Activated CD4-positive, alpha-beta T cell treated with anti-CD3 and anti-CD28 coated beads for 24 hours (primary cell): ENCODE measurements at regions not wholly inside any gene's neighbourhood (a gene's known extent, or its start where the extent isn't known, plus 50 kb on each side); places are given as distances from the start of the nearest gene placed in this dataset.

ENCODE experiments used
- DNase-seq, 2 donors: peaks; one replicate each; pipeline ENCODE4 v3.0.0-alpha.2; 2020; ENCODE audit warnings: low read depth in 2 of 2

GRCh38 chr5:141778206-141778605 lies 96.2 kb upstream of the ARAP3 start:
- DNase-seq, result no peak

DNA sequence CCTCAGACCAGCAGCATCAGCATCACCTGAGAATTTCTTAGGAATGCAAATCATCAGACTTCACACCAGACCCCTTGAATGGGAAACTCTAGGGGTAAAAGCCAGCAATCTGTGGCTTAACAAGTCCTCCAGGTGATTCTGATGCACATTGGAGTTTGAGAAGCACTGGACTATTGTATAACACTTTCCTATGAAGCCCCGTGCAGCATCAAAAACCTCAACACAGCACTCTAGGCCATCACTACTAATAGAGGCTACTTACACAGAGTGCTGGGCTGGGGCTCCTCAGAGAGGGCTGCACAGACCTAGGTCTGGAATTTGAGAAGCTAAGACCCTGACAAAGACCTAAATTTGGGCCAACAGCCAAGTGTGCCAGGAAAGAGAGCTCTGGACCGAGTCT lies 95.7 kb upstream of the ARAP3 start:
- DNase-seq, result no peak

- no peak for DNase-seq
Observed at GRCh38 chr5:141777130-141777529, 95.1 kb upstream of the ARAP3 start.

- no peak for DNase-seq
Observed at GRCh38 chr5:141773779-141774562, 91.9 kb upstream of the ARAP3 start.

- no peak for DNase-seq
Observed at GRCh38 chr5:141772281-141772680, 90.3 kb upstream of the ARAP3 start.

GRCh38 chr5:141771562-141771961 lies 89.5 kb upstream of the ARAP3 start:
- no peak for DNase-seq

- DNase-seq, result no peak
Observed at GRCh38 chr5:141771031-141771430, 89.0 kb upstream of the ARAP3 start.

DNA sequence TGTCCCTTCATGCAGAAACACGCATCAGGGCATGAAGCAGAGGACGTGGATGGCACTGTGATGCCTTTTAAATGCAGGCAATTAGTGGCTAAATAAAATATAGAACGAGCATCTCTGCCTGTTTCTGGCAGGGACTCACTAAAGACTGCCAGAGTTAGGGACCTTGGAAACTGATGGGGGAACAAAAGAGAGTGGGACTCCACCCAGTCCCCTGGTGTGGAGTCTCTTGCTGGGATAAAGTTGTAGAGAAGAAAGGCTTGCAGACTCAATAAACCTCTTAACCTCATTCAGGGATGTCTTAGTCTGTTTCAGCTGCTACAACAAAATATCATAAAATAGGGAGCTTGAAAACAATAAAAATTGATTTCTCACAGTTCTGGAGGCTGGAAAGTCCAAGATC lies 87.6 kb upstream of the ARAP3 start:
- no peak for DNase-seq

- DNase-seq, result no peak
Observed at GRCh38 chr5:141767671-141768070, 85.6 kb upstream of the ARAP3 start.

- DNase-seq, result no peak
Observed at GRCh38 chr5:141765896-141766551, 84.0 kb upstream of the ARAP3 start.

DNA sequence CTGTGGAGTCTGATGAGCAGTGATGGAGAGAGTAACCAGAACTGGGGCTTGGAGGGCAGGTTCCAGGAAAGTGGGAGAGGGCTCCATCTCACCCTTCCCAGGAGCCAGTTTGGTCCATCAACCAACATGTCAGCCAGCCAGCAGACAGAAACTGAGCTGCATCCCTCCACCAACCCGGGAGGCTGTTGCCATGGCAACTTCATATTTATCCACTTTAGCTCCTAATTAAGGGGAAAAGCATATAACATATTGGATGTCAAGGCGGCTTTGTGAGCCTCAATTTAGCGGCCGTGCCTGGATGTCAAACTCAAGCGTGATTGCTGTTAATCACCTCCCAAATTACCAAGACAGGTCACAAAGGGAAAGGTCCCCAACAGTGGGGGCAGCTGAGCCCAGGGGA lies 81.5 kb upstream of the ARAP3 start:
- no peak for DNase-seq

GRCh38 chr5:141762790-141763368 lies 80.8 kb upstream of the ARAP3 start:
- no peak for DNase-seq

DNA sequence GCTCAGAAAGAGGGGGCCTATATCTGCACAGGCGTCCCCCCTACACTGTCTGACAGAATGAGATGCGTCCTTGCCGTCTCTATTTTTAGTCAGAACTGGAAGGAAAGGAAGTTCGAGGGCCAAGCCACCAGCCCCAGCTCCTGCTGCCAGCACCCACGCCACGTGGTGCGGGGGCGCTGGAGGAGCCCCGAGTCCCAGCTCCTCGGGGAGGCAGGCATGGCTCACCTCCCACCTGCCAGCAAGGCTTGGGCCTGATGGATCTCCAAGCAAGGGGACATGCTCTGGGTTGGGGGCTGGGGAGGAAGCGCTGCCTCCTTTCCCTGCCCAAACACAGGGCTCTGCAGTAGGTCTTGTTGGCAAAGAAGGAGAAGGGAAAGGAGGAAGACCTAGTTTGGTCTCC lies 80.3 kb upstream of the ARAP3 start:
- no peak for DNase-seq

DNA sequence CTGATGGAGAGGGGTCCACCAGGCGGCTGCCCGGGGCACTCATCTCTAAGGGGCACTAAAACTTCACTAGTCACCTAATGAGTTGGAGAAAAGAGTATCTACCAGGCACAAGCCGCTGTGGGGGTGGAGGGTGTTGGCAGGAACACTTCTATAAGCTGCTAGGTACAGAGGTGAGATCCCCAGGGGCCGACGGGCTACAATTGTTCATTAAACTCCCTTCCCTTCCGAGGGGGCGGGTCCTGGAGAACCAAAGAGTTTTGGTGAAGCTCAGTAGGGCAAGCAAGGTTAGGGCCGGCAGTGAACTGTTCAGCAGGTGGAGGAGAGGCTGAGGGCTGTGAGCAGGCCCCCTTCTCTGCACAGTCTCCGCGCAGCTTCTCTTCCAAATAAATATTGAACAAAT lies 78.7 kb upstream of the ARAP3 start:
- no peak for DNase-seq

- DNase-seq, result no peak
Observed at GRCh38 chr5:141760193-141760592, 78.2 kb upstream of the ARAP3 start.

GRCh38 chr5:141758310-141758998 lies 76.4 kb upstream of the ARAP3 start:
- no peak for DNase-seq

- no peak for DNase-seq
Observed at GRCh38 chr5:141757402-141757801, 75.4 kb upstream of the ARAP3 start.

DNA sequence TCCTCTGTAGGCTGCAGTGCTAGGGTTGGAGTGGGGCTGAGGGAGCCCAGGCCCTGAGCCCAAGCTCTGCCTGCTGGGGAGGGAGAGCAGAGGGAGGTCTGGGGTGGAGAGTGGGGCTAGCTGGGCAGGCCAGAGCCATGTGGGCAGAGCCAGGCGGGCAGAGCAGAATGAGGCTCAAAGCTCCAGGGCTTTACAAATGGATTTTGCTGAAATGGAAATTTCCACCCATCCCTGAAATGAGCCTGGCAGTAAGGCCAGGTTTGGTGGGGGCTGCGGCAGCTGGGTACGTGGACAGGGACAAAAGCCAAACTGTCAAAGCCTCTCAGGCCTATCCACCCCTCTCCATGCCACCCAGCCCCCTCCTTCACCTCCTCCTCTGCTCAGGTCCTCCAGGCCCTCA lies 74.2 kb upstream of the ARAP3 start:
- DNase-seq, result no peak

- peak in 1 of 2 donors; percentile 2 for DNase-seq
Observed at GRCh38 chr5:141753971-141754713, 72.1 kb upstream of the ARAP3 start.

GRCh38 chr5:141753143-141753970 lies 71.3 kb upstream of the ARAP3 start:
- DNase-seq, result no peak
